HCT116 (cell line): ENCODE measurements at regions not wholly inside any gene's neighbourhood (a gene's known extent, or its start where the extent isn't known, plus 50 kb on each side); places are given as distances from the start of the nearest gene placed in this dataset.

Experiments used
- ATAC-seq: fragments of 200-7000 bp; cut with Tn5 transposase; 2 replicates; pipeline ENCODE4 v1.9.1; 2020; ENCODE audit warnings: mild to moderate bottlenecking, moderate library complexity
- BruUV-seq: library from RNA; stranded (reverse); fragments of 400-500 nt; replicated peaks from 2 replicates; lab custom pipeline; 2021; lab: Mats Ljungman, UMichigan
- CTCF ChIA-PET: fragments of 300-600 bp; sonication (Branson Sonifier 250); formaldehyde crosslinking; loops from one replicate; lab custom pipeline; 2021; ENCODE audit warnings: antibody characterized with exemption; lab: Charles Lee
- POLR2A ChIA-PET: fragments of 300-600, 350-600 bp; sonication (Branson Sonifier 250); formaldehyde crosslinking; loops from one replicate; lab custom pipeline; 2021; ENCODE audit warnings: antibody characterized with exemption; lab: Charles Lee
- RAD21 ChIA-PET, 2 experiments: fragments of 300-600 bp; sonication (Branson Sonifier 250); formaldehyde crosslinking; loops; one replicate each; lab custom pipeline; 2023; ENCODE audit warnings: low total read pairs in 2 of 2; ENCODE audit not compliant: uncharacterized antibody in 2 of 2, unreplicated experiment in 2 of 2, low non-redundant PET in 1 of 2; lab: Charles Lee
- DNase-seq: peaks from one replicate; pipeline ENCODE4 v3.0.0-alpha.2; 2010; ENCODE audit warnings: low read depth, low spot score
- H2AFZ ChIP-seq: fragments of 200-600 bp; shearing (Covaris generic), sonication (generic); 2 replicates; pipeline ENCODE4 v1.6.1; 2017; ENCODE audit warnings: low read depth, mixed run types, mixed read lengths, antibody characterized with exemption, low read length; ENCODE audit not compliant: poor library complexity, severe bottlenecking
- H3K27ac ChIP-seq: 2 replicates; pipeline ENCODE4 v1.5.1; 2012; ENCODE audit warnings: low read depth, low read length
- H3K27me3 ChIP-seq: fragments of 200-600 bp; sonication (generic); 2 replicates; pipeline ENCODE4 v1.6.1; 2016; ENCODE audit warnings: mixed run types, low read length, mixed read lengths; ENCODE audit not compliant: insufficient read depth
- H3K36me3 ChIP-seq, 2 experiments: fragments of 200-500 bp in 1 of 2; fragments of 200-600 bp in 1 of 2; sonication (Bioruptor generic) in 1 of 2; sonication (generic) in 1 of 2; 2 replicates each; pipeline versions ENCODE4 v1.5.1 to v1.6.1; 2014 to 2016; ENCODE audit warnings: low read length in 2 of 2, inconsistent platforms in 1 of 2, mixed read lengths in 1 of 2, mixed run types in 1 of 2; ENCODE audit not compliant: insufficient read depth in 2 of 2, control insufficient read depth in 1 of 2
- H3K4me1 ChIP-seq, 2 experiments: fragments of 200-600 bp in 1 of 2; sonication (generic) in 1 of 2; 2 replicates each; pipeline versions ENCODE4 v1.5.1 to v1.6.1; 2012 to 2017; ENCODE audit warnings: low read length in 2 of 2, inconsistent platforms in 1 of 2, mild to moderate bottlenecking in 1 of 2, mixed read lengths in 1 of 2, mixed run types in 1 of 2, moderate library complexity in 1 of 2; ENCODE audit not compliant: insufficient read depth in 2 of 2, control insufficient read depth in 1 of 2
- H3K4me2 ChIP-seq: fragments of 200-600 bp; sonication (generic); 2 replicates; pipeline ENCODE4 v1.6.1; 2017; ENCODE audit warnings: mixed run types, low read length, mixed read lengths
- H3K4me3 ChIP-seq, 2 experiments: fragments of 200-600 bp in 1 of 2; sonication (generic) in 1 of 2; replicated peaks in 1 of 2; 2 replicates each; pipeline ENCODE4 v1.5.1; 2011 to 2016; ENCODE audit warnings: low read length in 2 of 2, control low read depth in 1 of 2, low read depth in 1 of 2, mild to moderate bottlenecking in 1 of 2, mixed read lengths in 1 of 2, mixed run types in 1 of 2
- H3K79me2 ChIP-seq: fragments of 200-600 bp; sonication (generic); 2 replicates; pipeline ENCODE4 v1.6.1; 2017; ENCODE audit warnings: mild to moderate bottlenecking, mixed run types, low read length, moderate library complexity, mixed read lengths; ENCODE audit not compliant: insufficient read depth
- H3K9ac ChIP-seq: fragments of 200-600 bp; sonication (generic); 2 replicates; pipeline ENCODE4 v1.6.1; 2016; ENCODE audit warnings: low read length, mixed read lengths
- H3K9me2 ChIP-seq: fragments of 200-600 bp; sonication (generic), shearing (Covaris generic); 2 replicates; pipeline ENCODE4 v1.6.1; 2017; ENCODE audit warnings: mixed run types, mild to moderate bottlenecking, moderate library complexity; ENCODE audit not compliant: insufficient read depth
- H3K9me3 ChIP-seq, 2 experiments: fragments of 200-500 bp in 1 of 2; fragments of 200-600 bp in 1 of 2; sonication (Bioruptor generic) in 1 of 2; sonication (generic) in 1 of 2; 2 replicates each; pipeline ENCODE4 v1.6.1; 2014 to 2017; ENCODE audit warnings: low read length in 2 of 2, mixed read lengths in 2 of 2, inconsistent platforms in 1 of 2, low read depth in 1 of 2, mild to moderate bottlenecking in 1 of 2, mixed run types in 1 of 2, moderate library complexity in 1 of 2; ENCODE audit not compliant: control insufficient read depth in 1 of 2, insufficient read depth in 1 of 2
- H4K20me1 ChIP-seq: fragments of 200-600 bp; sonication (generic), shearing (Covaris generic); 2 replicates; pipeline ENCODE4 v1.6.1; 2017; ENCODE audit warnings: mixed run types, mild to moderate bottlenecking, moderate library complexity; ENCODE audit not compliant: insufficient read depth
- ATF3 ChIP-seq: IDR thresholded peaks from 2 replicates; pipeline ENCODE4 v1.6.1; 2012
- CBX3 ChIP-seq: IDR thresholded peaks from 2 replicates; pipeline ENCODE4 v1.6.1; 2012; ENCODE audit warnings: low read depth
- CEBPB ChIP-seq: IDR thresholded peaks from 2 replicates; pipeline ENCODE4 v1.6.1; 2012; ENCODE audit warnings: low read depth
- CTCF ChIP-seq, 3 experiments: fragments of 200-600 bp in 1 of 3; sonication (generic) in 1 of 3; IDR thresholded peaks in 2 of 3; conservative IDR thresholded peaks in 1 of 3; 2 replicates each; pipeline ENCODE4 v1.5.1; 2012 to 2017; ENCODE audit warnings: low read depth in 2 of 3, low read length in 2 of 3, antibody characterized with exemption in 1 of 3, borderline replicate concordance in 1 of 3, control low read depth in 1 of 3, mild to moderate bottlenecking in 1 of 3, mixed read lengths in 1 of 3, mixed run types in 1 of 3, moderate library complexity in 1 of 3; ENCODE audit not compliant: insufficient read depth in 1 of 3
- EGR1 ChIP-seq: IDR thresholded peaks from 2 replicates; pipeline ENCODE4 v1.6.1; 2012; ENCODE audit warnings: low read depth
- ELF1 ChIP-seq: IDR thresholded peaks from 2 replicates; pipeline ENCODE4 v1.6.1; 2012; ENCODE audit warnings: low read depth, borderline replicate concordance
- EZH2 ChIP-seq: fragments of 200-600 bp; sonication (generic); IDR thresholded peaks from 2 replicates; pipeline ENCODE4 v1.6.1; 2017; ENCODE audit warnings: antibody characterized with exemption, mixed run types
- FOSL1 ChIP-seq: IDR thresholded peaks from 2 replicates; pipeline ENCODE4 v1.6.1; 2012; ENCODE audit warnings: low read depth
- JUND ChIP-seq: IDR thresholded peaks from 2 replicates; pipeline ENCODE4 v1.6.1; 2012
- MAX ChIP-seq: IDR thresholded peaks from 2 replicates; pipeline ENCODE4 v1.6.1; 2012
- POLR2A ChIP-seq: IDR thresholded peaks from 2 replicates; pipeline ENCODE4 v1.7.0; 2011; ENCODE audit warnings: borderline replicate concordance; ENCODE audit not compliant: insufficient read depth, insufficient read length; ENCODE audit errors: extremely low read depth
- POLR2AphosphoS5 ChIP-seq: IDR thresholded peaks from 2 replicates; pipeline ENCODE4 v1.6.1; 2011; ENCODE audit warnings: mild to moderate bottlenecking, low read depth, low read length, moderate library complexity
- RAD21 ChIP-seq: IDR thresholded peaks from 2 replicates; pipeline ENCODE4 v1.6.1; 2012; ENCODE audit warnings: low read depth, mild to moderate bottlenecking
- REST ChIP-seq: IDR thresholded peaks from 2 replicates; pipeline ENCODE4 v1.6.1; 2012; ENCODE audit warnings: low read depth
- SIN3A ChIP-seq: IDR thresholded peaks from 2 replicates; pipeline ENCODE4 v1.6.1; 2012; ENCODE audit warnings: low read depth
- SRF ChIP-seq: IDR thresholded peaks from 2 replicates; pipeline ENCODE4 v1.6.1; 2012; ENCODE audit warnings: low read depth
- TCF7L2 ChIP-seq: IDR thresholded peaks from 2 replicates; pipeline ENCODE4 v1.7.0; 2011; ENCODE audit warnings: borderline replicate concordance, inconsistent platforms; ENCODE audit not compliant: insufficient read depth, insufficient read length; ENCODE audit errors: extremely low read depth
- YY1 ChIP-seq: IDR thresholded peaks from 2 replicates; pipeline ENCODE4 v1.6.1; 2011; ENCODE audit warnings: low read length, low read depth, moderate library complexity, mild to moderate bottlenecking; ENCODE audit not compliant: insufficient replicate concordance; ENCODE audit errors: extremely low read depth
- ZBTB33 ChIP-seq: IDR thresholded peaks from 2 replicates; pipeline ENCODE4 v1.6.1; 2011; ENCODE audit warnings: mild to moderate bottlenecking, low read length, moderate library complexity; ENCODE audit not compliant: insufficient replicate concordance; ENCODE audit errors: extremely low read depth
- ZNF274 ChIP-seq: fragments of 200-500 bp; sonication (Bioruptor generic); IDR thresholded peaks from 2 replicates; pipeline ENCODE4 v1.6.1; 2014; ENCODE audit warnings: mild to moderate bottlenecking, low read depth, low read length, inconsistent platforms
- intact Hi-C: fragments of 100-400 bp; cut with micrococcal nuclease; formaldehyde crosslinking; loops from 2 replicates; pipeline ENCODE4 v1.10.0; 2022

GRCh38 chr13:111652676-111653075 is 332.2 kb downstream of the TEX29 start:
- H3K27me3 ChIP-seq: peaks cover 61% of the 10 kb centered on the region
- POLR2A ChIA-PET: no interaction called here
- no peak overlapping the region for H2AFZ ChIP-seq
- H3K9me2 ChIP-seq: no peaks in the 10 kb centered on the region
- no peaks in the 10 kb centered on the region for H3K36me3 ChIP-seq
- no peaks in the 10 kb centered on the region for H3K4me1 ChIP-seq
- no peaks in the 10 kb centered on the region for H3K9me3 ChIP-seq
- no peak overlapping the region for H3K4me3 ChIP-seq
- TF ChIP-seq FOSL1: no peak
- TF ChIP-seq ZBTB33: no peak
- no peak for TF ChIP-seq CEBPB
- TF ChIP-seq MAX: no peak
- no peak for TF ChIP-seq CBX3
- no peak for TF ChIP-seq ATF3
- TF ChIP-seq RAD21: no peak
- TF ChIP-seq POLR2AphosphoS5: no peak
- TF ChIP-seq REST: no peak
- TF ChIP-seq POLR2A: no peak
- TF ChIP-seq EGR1: no peak
- no peak for TF ChIP-seq YY1
- no peak for TF ChIP-seq CTCF (IDR thresholded peaks at IDR 0.05 in 2 of 3, conservative IDR thresholded peaks at IDR 0.05 in 1 of 3; ENCODE audit: borderline replicate concordance in 1 of 3, insufficient read depth in 1 of 3, low read depth in 2 of 3, low read length in 2 of 3)
- no peak for TF ChIP-seq ZNF274
- TF ChIP-seq SIN3A: no peak
- TF ChIP-seq ELF1: no peak
- no peak for TF ChIP-seq TCF7L2
- TF ChIP-seq JUND: no peak
- no peak for TF ChIP-seq SRF
- no peak for TF ChIP-seq EZH2
- CTCF ChIA-PET: no interaction called here
- no peak for DNase-seq
- no peak overlapping the region for H3K4me2 ChIP-seq
- H4K20me1 ChIP-seq: no peaks in the 10 kb centered on the region
- no TSS peak for BruUV-seq
- RAD21 ChIA-PET: no interaction called here
- no peak for ATAC-seq
- intact Hi-C loops: no loop called here
- no peaks in the 10 kb centered on the region for H3K79me2 ChIP-seq
- no peak overlapping the region for H3K27ac ChIP-seq
- H3K9ac ChIP-seq: no peak overlapping the region
